GM23248 (cell line): ENCODE measurements at regions not wholly inside any gene's neighbourhood (a gene's known extent, or its start where the extent isn't known, plus 50 kb on each side); places are given as distances from the start of the nearest gene placed in this dataset.

Experiments used
- DNase-seq: peaks from one replicate; pipeline ENCODE4 v3.0.0-alpha.2; 2015
- H2AFZ ChIP-seq: fragments of 200-600 bp; sonication (generic); 2 replicates; pipeline ENCODE4 v1.6.1; 2016; ENCODE audit warnings: antibody characterized with exemption
- H3F3A ChIP-seq: fragments of 200-600 bp; sonication (generic); 2 replicates; pipeline ENCODE4 v1.6.1; 2016; ENCODE audit warnings: mild to moderate bottlenecking, antibody characterized with exemption, mixed run types; ENCODE audit not compliant: insufficient read depth
- H3K27ac ChIP-seq: fragments of 200-600 bp; sonication (generic); 2 replicates; pipeline ENCODE4 v1.5.1; 2016; ENCODE audit warnings: mild to moderate bottlenecking
- H3K27me3 ChIP-seq: fragments of 200-600 bp; sonication (generic); replicated peaks from 2 replicates; pipeline ENCODE4 v1.6.1; 2016; ENCODE audit warnings: mild to moderate bottlenecking; ENCODE audit not compliant: insufficient read depth
- H3K36me3 ChIP-seq: fragments of 200-600 bp; sonication (generic); 2 replicates; pipeline ENCODE4 v1.6.1; 2016; ENCODE audit warnings: low read depth, mild to moderate bottlenecking
- H3K4me1 ChIP-seq: fragments of 200-600 bp; sonication (generic); 2 replicates; pipeline ENCODE4 v1.6.1; 2016; ENCODE audit warnings: mild to moderate bottlenecking; ENCODE audit not compliant: insufficient read depth
- H3K4me2 ChIP-seq: fragments of 200-600 bp; sonication (generic); one replicate; pipeline ENCODE4 v1.6.1; 2016; ENCODE audit warnings: mild to moderate bottlenecking; ENCODE audit not compliant: unreplicated experiment
- H3K4me3 ChIP-seq: fragments of 200-600 bp; sonication (generic); 2 replicates; pipeline ENCODE4 v1.5.1; 2016; ENCODE audit warnings: mild to moderate bottlenecking
- H3K79me2 ChIP-seq: fragments of 200-600 bp; sonication (generic); 2 replicates; pipeline ENCODE4 v1.6.1; 2016; ENCODE audit warnings: mild to moderate bottlenecking; ENCODE audit not compliant: insufficient read depth
- H3K9ac ChIP-seq: fragments of 200-600 bp; sonication (generic); 2 replicates; pipeline ENCODE4 v1.6.1; 2016; ENCODE audit warnings: mild to moderate bottlenecking
- H3K9me2 ChIP-seq: fragments of 200-600 bp; sonication (generic); 2 replicates; pipeline ENCODE4 v1.6.1; 2016; ENCODE audit warnings: mixed run types, mild to moderate bottlenecking, moderate library complexity; ENCODE audit not compliant: insufficient read depth
- H3K9me3 ChIP-seq: fragments of 200-600 bp; sonication (generic); one replicate; pipeline ENCODE4 v1.6.1; 2017; ENCODE audit warnings: low read depth
- H4K20me1 ChIP-seq: fragments of 200-600 bp; sonication (generic); 2 replicates; pipeline ENCODE4 v1.6.0; 2016; ENCODE audit not compliant: insufficient read depth
- EZH2 ChIP-seq: fragments of 200-600 bp; sonication (generic); IDR thresholded peaks from 2 replicates; pipeline ENCODE4 v1.6.1; 2018; ENCODE audit warnings: antibody characterized with exemption, mild to moderate bottlenecking; ENCODE audit not compliant: insufficient read depth, poor library complexity, severe bottlenecking
- EZH2phosphoT487 ChIP-seq: fragments of 200-600 bp; sonication (generic); IDR thresholded peaks from 2 replicates; pipeline ENCODE4 v1.6.1; 2018; ENCODE audit warnings: antibody characterized with exemption, moderate library complexity, mild to moderate bottlenecking, low read depth; ENCODE audit not compliant: insufficient read depth
- WGBS, 2 experiments: methylation state at CpG; one replicate each; pipeline ENCODE4 v1.1.6; 2015 to 2017; ENCODE audit warnings: low lambda C conversion rate in 2 of 2, low coverage in 1 of 2; ENCODE audit errors: missing lambda C conversion rate in 2 of 2; 5-methylcytosine and 5-hydroxymethylcytosine counted together
- in situ Hi-C: fragments of 300-500 bp; cut with MboI; formaldehyde crosslinking; loops from 2 replicates; pipeline ENCODE4 v1.15.0; 2020

DNA sequence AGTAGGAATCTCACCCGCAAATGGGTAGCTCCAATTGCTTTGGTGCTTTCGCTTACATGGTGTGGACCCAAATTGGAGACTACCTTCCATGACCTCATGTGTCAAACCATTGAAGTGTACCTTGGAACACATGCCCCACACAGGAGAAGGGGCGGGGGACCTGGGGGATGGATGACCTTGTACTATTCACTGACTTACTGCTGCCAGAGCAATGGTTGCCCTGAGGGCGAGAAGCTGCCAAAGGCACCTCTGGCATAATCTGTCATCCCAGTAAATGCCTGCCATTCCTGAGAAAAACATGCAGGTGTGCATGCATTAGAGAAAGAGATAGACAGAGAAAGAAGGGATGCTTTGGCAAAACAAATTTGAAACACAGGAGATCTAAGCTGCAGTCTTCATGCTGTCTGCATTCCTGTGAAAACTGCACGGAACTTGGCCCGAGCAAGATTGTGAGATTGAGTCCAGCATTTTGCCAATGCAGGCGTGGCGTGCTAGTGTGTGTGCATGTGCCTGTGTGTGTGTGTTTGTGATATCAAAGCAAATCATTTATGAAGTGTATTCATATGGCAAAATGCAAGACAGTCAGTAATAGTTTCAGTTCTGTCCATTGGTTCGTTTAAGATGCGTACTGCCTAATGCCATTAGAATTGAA is 219.5 kb upstream of the MDFIC2 start:
- in situ Hi-C loops, result no loop called here
- H3K27ac ChIP-seq, result no peak overlapping the region
- no peaks in the 10 kb centered on the region for H3K79me2 ChIP-seq
- H3K9ac ChIP-seq, result no peak overlapping the region
- no peak for DNase-seq
- H3K9me3 ChIP-seq, result no peaks in the 10 kb centered on the region
- TF ChIP-seq EZH2phosphoT487 (no peak), EZH2 (no peak)
- WGBS, 2 experiments, result 78% methylated on average over 10 of the region's 10 CpGs
- peaks cover 14% of the 10 kb centered on the region; the same call in 1 of the 2 replicates for H3F3A ChIP-seq
- peaks cover 5% of the 10 kb centered on the region; the same call in 1 of the 2 replicates for H3K27me3 ChIP-seq
- H2AFZ ChIP-seq, result no peak overlapping the region
- no peak overlapping the region for H3K4me3 ChIP-seq
- no peak overlapping the region for H3K4me2 ChIP-seq
- no peaks in the 10 kb centered on the region for H4K20me1 ChIP-seq
- no peaks in the 10 kb centered on the region for H3K9me2 ChIP-seq
- H3K4me1 ChIP-seq, result peaks cover 8% of the 10 kb centered on the region
- no peaks in the 10 kb centered on the region for H3K36me3 ChIP-seq

DNA sequence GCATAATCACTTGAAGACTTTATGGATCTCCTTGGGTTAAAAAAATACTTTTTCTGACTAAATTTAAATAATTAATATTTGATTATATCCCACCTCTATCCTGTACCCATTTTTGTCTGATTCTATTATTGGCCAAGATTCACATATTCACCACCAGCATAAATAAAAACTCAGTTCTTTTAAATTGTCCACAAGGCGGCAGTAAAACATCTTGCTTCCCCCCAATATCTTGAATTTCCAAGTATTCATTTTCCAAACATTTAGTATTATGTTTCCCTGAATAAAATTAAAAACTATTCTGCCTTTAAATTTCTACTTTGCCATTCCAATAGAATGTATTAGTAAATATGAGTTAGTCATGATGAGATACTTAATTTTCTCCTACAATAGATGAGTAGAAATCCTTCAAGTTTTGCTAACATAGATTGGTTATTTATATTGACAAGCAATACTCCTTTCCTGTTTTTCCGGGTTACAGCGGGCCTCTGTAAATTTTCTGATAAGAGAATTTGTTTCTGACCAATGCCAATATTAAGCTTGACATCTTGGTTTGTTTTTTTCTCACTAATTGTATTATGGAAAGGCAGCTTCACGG is 218.7 kb upstream of the MDFIC2 start:
- H3K27ac ChIP-seq, result no peak overlapping the region
- no peaks in the 10 kb centered on the region for H3K36me3 ChIP-seq
- H2AFZ ChIP-seq, result no peak overlapping the region
- DNase-seq, result peak; percentile 55
- TF ChIP-seq EZH2, result no peak
- TF ChIP-seq EZH2phosphoT487, result no peak
- no peaks in the 10 kb centered on the region; the same call in 1 of the 2 replicates for H3K27me3 ChIP-seq
- H3K9me2 ChIP-seq, result no peaks in the 10 kb centered on the region
- peaks cover 16% of the 10 kb centered on the region; the same call in 1 of the 2 replicates for H3F3A ChIP-seq
- no peaks in the 10 kb centered on the region for H4K20me1 ChIP-seq
- no peak overlapping the region for H3K4me3 ChIP-seq
- H3K9me3 ChIP-seq, result no peaks in the 10 kb centered on the region
- no peak overlapping the region for H3K4me2 ChIP-seq
- 59 to 64% methylated on average over 4 of the region's 4 CpGs for WGBS, 2 experiments
- H3K9ac ChIP-seq, result no peak overlapping the region
- peaks cover 11% of the 10 kb centered on the region for H3K4me1 ChIP-seq
- H3K79me2 ChIP-seq, result no peaks in the 10 kb centered on the region
- in situ Hi-C loops, result no loop called here

DNA sequence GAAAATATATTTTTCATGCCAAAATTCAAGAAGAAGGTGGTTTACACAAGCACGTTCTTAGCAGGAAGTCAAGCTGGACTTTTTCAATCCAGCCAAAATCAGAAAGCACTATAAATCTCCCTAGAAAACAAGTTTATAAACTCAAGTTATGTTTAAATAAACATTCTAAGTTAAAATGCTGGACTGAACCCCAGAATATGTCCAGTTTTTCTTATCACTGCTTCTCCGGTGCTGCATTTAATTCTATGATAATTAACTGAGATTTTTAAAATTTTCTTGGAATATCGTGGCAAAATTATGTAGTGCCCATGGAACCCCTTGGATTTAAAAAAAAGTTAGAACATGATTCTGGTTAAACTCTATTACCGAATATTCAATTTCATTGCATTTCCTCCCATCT is 218.2 kb upstream of the MDFIC2 start:
- Histone ChIP-seq H3K4me2 (no peak overlapping the region), H3K4me1 (peaks cover 11% of the 10 kb centered on the region), H3K9me2 (no peaks in the 10 kb centered on the region), H3K4me3 (no peak overlapping the region), H3F3A (peaks cover 16% of the 10 kb centered on the region; the same call in 1 of the 2 replicates), H2AFZ (no peak overlapping the region), H3K79me2 (no peaks in the 10 kb centered on the region), H3K27me3 (no peaks in the 10 kb centered on the region; the same call in 1 of the 2 replicates), H3K36me3 (no peaks in the 10 kb centered on the region), H3K27ac (no peak overlapping the region), H4K20me1 (no peaks in the 10 kb centered on the region), H3K9me3 (no peaks in the 10 kb centered on the region), H3K9ac (no peak overlapping the region)
- DNase-seq, result no peak
- TF ChIP-seq EZH2 (no peak), EZH2phosphoT487 (no peak)
- in situ Hi-C loops, result no loop called here
- 73 to 75% methylated on average over 4 of the region's 4 CpGs for WGBS, 2 experiments

DNA sequence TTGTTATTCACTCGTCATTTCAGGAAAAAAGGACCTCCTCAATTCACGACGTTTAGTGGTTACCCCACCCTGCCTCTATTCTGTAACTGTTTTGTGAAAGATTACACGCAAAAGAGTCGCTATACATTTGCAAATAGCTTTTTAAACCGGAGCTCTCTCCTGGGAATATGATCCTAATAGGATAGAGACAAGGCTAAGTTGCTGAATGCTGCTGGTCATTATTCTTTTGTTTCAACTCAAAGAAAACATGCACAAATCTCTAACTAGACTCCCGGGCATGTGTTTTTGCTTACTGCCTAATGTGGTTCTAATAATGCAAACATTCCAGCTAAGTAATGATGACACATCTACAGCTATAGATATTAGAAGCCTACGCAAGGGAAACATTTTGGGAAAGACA is 214.6 kb upstream of the MDFIC2 start:
- H3K9me2 ChIP-seq, result no peaks in the 10 kb centered on the region
- H3K79me2 ChIP-seq, result no peaks in the 10 kb centered on the region
- DNase-seq, result peak; percentile 47
- TF ChIP-seq EZH2 (no peak), EZH2phosphoT487 (no peak)
- no peak overlapping the region for H3K9ac ChIP-seq
- no peaks in the 10 kb centered on the region for H4K20me1 ChIP-seq
- H2AFZ ChIP-seq, result peak overlapping the region; percentile 52; the same call in 1 of the 2 replicates
- H3K4me2 ChIP-seq, result peak overlapping the region; percentile 57
- H3K4me3 ChIP-seq, result peak overlapping the region; percentile 34
- no peaks in the 10 kb centered on the region for H3K9me3 ChIP-seq
- WGBS, 2 experiments, result 11 to 14% methylated on average over 8 of the region's 8 CpGs
- H3K27ac ChIP-seq, result no peak overlapping the region
- in situ Hi-C loops, result no loop called here
- no peaks in the 10 kb centered on the region for H3K36me3 ChIP-seq
- no peaks in the 10 kb centered on the region for H3K27me3 ChIP-seq
- peaks cover 16% of the 10 kb centered on the region; the same call in 1 of the 2 replicates for H3F3A ChIP-seq
- peaks cover 11% of the 10 kb centered on the region for H3K4me1 ChIP-seq
